Sigmoid colon (tissue), 6 donors: ENCODE measurements at regions not wholly inside any gene's neighbourhood (a gene's known extent, or its start where the extent isn't known, plus 50 kb on each side); places are given as distances from the start of the nearest gene placed in this dataset.

ENCODE experiments used
- DNase-seq: peaks from one replicate; pipeline ENCODE4 v3.0.0-alpha.2; 2019
- H3K27ac ChIP-seq, 4 donors: fragments of 200-600 bp; sonication (generic); one replicate each; pipeline ENCODE4 v1.5.1; 2016 to 2019; ENCODE audit warnings: mild to moderate bottlenecking in 1 of 4
- H3K27me3 ChIP-seq, 3 donors: fragments of 200-600 bp; sonication (generic); one replicate each; pipeline ENCODE4 v1.5.1; 2019; ENCODE audit warnings: mild to moderate bottlenecking in 1 of 3
- H3K36me3 ChIP-seq, 4 donors: fragments of 200-600 bp; sonication (generic); one replicate each; pipeline ENCODE4 v1.5.1; 2016 to 2019
- H3K4me1 ChIP-seq, 4 donors: fragments of 200-600 bp; sonication (generic); one replicate each; pipeline ENCODE4 v1.5.1; 2017 to 2019
- H3K4me3 ChIP-seq, 4 donors: fragments of 200-600 bp; sonication (generic); one replicate each; pipeline ENCODE4 v1.5.1; 2017 to 2019; ENCODE audit warnings: mild to moderate bottlenecking in 2 of 4, moderate library complexity in 1 of 4
- H3K9me3 ChIP-seq, 4 donors: fragments of 200-600 bp in 3 of 4; sonication (generic) in 3 of 4; one replicate each; pipeline versions ENCODE4 v1.5.1 to v1.6.1; 2013 to 2019
- CTCF ChIP-seq, 4 experiments: fragments of 450-650 bp in 3 of 4; fragments of 200-600 bp in 1 of 4; IDR thresholded peaks; one replicate each; pipeline ENCODE4 v1.5.1; 2016 to 2019; ENCODE audit warnings: antibody characterized with exemption in 4 of 4, mild to moderate bottlenecking in 3 of 4, moderate library complexity in 2 of 4
- EP300 ChIP-seq, 4 donors: sonication (generic); formaldehyde crosslinking; IDR thresholded peaks; one replicate each; pipeline ENCODE4 v1.6.1; 2017; ENCODE audit warnings: antibody characterized with exemption in 4 of 4
- POLR2A ChIP-seq, 2 donors: fragments of 450-650 bp; IDR thresholded peaks; one replicate each; pipeline ENCODE4 v1.6.1; 2016; ENCODE audit warnings: antibody characterized with exemption in 2 of 2, mild to moderate bottlenecking in 2 of 2, moderate library complexity in 2 of 2
- POLR2AphosphoS5 ChIP-seq, 4 donors: sonication (generic); formaldehyde crosslinking; IDR thresholded peaks; one replicate each; pipeline ENCODE4 v1.6.1; 2017; ENCODE audit warnings: antibody characterized with exemption in 4 of 4
- WGBS, 2 donors: extraction: QIAGEN DNeasy Blood & Tissue Kit; methylation state at CpG; one replicate each; pipeline ENCODE4 v1.1.7; 2013; 5-methylcytosine and 5-hydroxymethylcytosine counted together
- intact Hi-C: fragments of 100-400 bp; cut with DNase I; formaldehyde crosslinking; loops from one replicate; pipeline ENCODE4 v1.15.1; 2023
- donor health status: healthy with polysubstance abuse.
- donor health status: healthy.

- Histone ChIP-seq H3K9me3 (no peaks in the 10 kb centered on the region), H3K4me1 (no peaks in the 10 kb centered on the region), H3K36me3 (no peaks in the 10 kb centered on the region), H3K27ac (no peak overlapping the region), H3K4me3 (no peak overlapping the region), H3K27me3 (no peaks in the 10 kb centered on the region)
- WGBS, 2 donors, result 60 to 63% methylated on average over 4 of the region's 4 CpGs
- intact Hi-C loops, result no loop called here
- no peak for DNase-seq
- TF ChIP-seq EP300 (IDR thresholded peaks at IDR 0.05) (no peak), POLR2A (IDR thresholded peaks at IDR 0.05) (no peak), POLR2AphosphoS5 (IDR thresholded peaks at IDR 0.05) (no peak), CTCF (IDR thresholded peaks at IDR 0.05) (no peak)
Measured at GRCh38 chr3:74546426-74546825, 68.0 kb downstream of the CNTN3 start.

- WGBS, 2 donors, result 93 to 94% methylated on average over 2 of the region's 2 CpGs
- intact Hi-C loops, result no loop called here
- Histone ChIP-seq H3K9me3 (no peaks in the 10 kb centered on the region), H3K4me3 (no peak overlapping the region), H3K4me1 (no peaks in the 10 kb centered on the region), H3K27me3 (no peaks in the 10 kb centered on the region), H3K27ac (no peak overlapping the region), H3K36me3 (no peaks in the 10 kb centered on the region)
- no peak for DNase-seq
- TF ChIP-seq POLR2AphosphoS5 (IDR thresholded peaks at IDR 0.05) (no peak), CTCF (IDR thresholded peaks at IDR 0.05) (no peak), EP300 (IDR thresholded peaks at IDR 0.05) (no peak), POLR2A (IDR thresholded peaks at IDR 0.05) (no peak)
Measured at GRCh38 chr3:74542441-74542840, 72.0 kb downstream of the CNTN3 start.

GRCh38 chr3:74539876-74540275 is 74.6 kb downstream of the CNTN3 start:
- Histone ChIP-seq H3K36me3 (no peaks in the 10 kb centered on the region), H3K27me3 (no peaks in the 10 kb centered on the region), H3K9me3 (no peaks in the 10 kb centered on the region), H3K27ac (no peak overlapping the region), H3K4me3 (no peak overlapping the region), H3K4me1 (no peaks in the 10 kb centered on the region)
- TF ChIP-seq POLR2AphosphoS5 (IDR thresholded peaks at IDR 0.05), result no peak
- TF ChIP-seq CTCF (IDR thresholded peaks at IDR 0.05), result no peak
- TF ChIP-seq EP300 (IDR thresholded peaks at IDR 0.05), result no peak
- no peak for TF ChIP-seq POLR2A (IDR thresholded peaks at IDR 0.05)
- intact Hi-C loops, result no loop called here
- DNase-seq, result no peak
- WGBS, 2 donors, result 70 to 72% methylated on average over 3 of the region's 3 CpGs

DNA sequence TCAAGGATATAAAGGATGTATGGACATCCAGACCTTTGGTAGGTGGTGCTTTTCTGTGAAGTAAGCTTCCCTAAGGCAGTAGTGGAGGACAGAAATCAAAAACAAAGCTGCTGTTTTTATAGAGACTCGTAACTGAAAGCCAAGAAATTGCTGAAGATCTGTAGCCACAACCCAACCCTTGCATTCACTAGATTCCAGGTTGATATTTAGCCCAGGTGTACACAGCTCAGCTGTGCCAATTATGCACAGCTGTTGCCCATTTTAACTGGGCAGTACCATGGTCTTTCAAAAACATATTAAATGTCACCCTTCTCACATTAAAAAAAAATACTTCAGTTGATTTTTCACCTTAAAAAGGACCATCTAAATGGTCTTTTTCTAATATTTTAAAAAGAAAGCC is 75.8 kb downstream of the CNTN3 start:
- Histone ChIP-seq H3K36me3 (no peaks in the 10 kb centered on the region), H3K27me3 (no peaks in the 10 kb centered on the region), H3K4me3 (no peak overlapping the region), H3K27ac (no peak overlapping the region), H3K4me1 (no peaks in the 10 kb centered on the region), H3K9me3 (no peaks in the 10 kb centered on the region)
- intact Hi-C loops, result no loop called here
- WGBS, 2 donors, result 6 to 48% methylated on average over 1 of the region's 1 CpG
- no peak for TF ChIP-seq POLR2A (IDR thresholded peaks at IDR 0.05)
- no peak for TF ChIP-seq CTCF (IDR thresholded peaks at IDR 0.05)
- TF ChIP-seq EP300 (IDR thresholded peaks at IDR 0.05), result no peak
- TF ChIP-seq POLR2AphosphoS5 (IDR thresholded peaks at IDR 0.05), result no peak
- no peak for DNase-seq

- TF ChIP-seq POLR2AphosphoS5 (IDR thresholded peaks at IDR 0.05), result no peak
- no peak for TF ChIP-seq EP300 (IDR thresholded peaks at IDR 0.05)
- no peak for TF ChIP-seq CTCF (IDR thresholded peaks at IDR 0.05)
- TF ChIP-seq POLR2A (IDR thresholded peaks at IDR 0.05), result no peak
- H3K4me1 ChIP-seq, result no peaks in the 10 kb centered on the region
- DNase-seq, result no peak
- intact Hi-C loops, result no loop called here
- no peaks in the 10 kb centered on the region for H3K27me3 ChIP-seq
- H3K4me3 ChIP-seq, result no peak overlapping the region
- H3K9me3 ChIP-seq, result no peaks in the 10 kb centered on the region
- 88 to 93% methylated on average over 2 of the region's 2 CpGs for WGBS, 2 donors
- no peaks in the 10 kb centered on the region for H3K36me3 ChIP-seq
- H3K27ac ChIP-seq, result no peak overlapping the region
Measured at GRCh38 chr3:74537857-74538256, 76.6 kb downstream of the CNTN3 start.
